Lower leg skin (tissue), 3 donors: ENCODE measurements at regions not wholly inside any gene's neighbourhood (a gene's known extent, or its start where the extent isn't known, plus 50 kb on each side); places are given as distances from the start of the nearest gene placed in this dataset.

Experiments
- CTCF ChIP-seq, 3 donors: fragments of 450-650 bp; IDR thresholded peaks; one replicate each; pipeline ENCODE4 v1.5.1; 2016; ENCODE audit warnings: antibody characterized with exemption in 3 of 3, mild to moderate bottlenecking in 3 of 3, moderate library complexity in 2 of 3
- POLR2A ChIP-seq, 2 donors: fragments of 450-650 bp; IDR thresholded peaks; one replicate each; pipeline ENCODE4 v1.6.1; 2016 to 2017; ENCODE audit warnings: antibody characterized with exemption in 2 of 2, mild to moderate bottlenecking in 1 of 2, moderate library complexity in 1 of 2

DNA sequence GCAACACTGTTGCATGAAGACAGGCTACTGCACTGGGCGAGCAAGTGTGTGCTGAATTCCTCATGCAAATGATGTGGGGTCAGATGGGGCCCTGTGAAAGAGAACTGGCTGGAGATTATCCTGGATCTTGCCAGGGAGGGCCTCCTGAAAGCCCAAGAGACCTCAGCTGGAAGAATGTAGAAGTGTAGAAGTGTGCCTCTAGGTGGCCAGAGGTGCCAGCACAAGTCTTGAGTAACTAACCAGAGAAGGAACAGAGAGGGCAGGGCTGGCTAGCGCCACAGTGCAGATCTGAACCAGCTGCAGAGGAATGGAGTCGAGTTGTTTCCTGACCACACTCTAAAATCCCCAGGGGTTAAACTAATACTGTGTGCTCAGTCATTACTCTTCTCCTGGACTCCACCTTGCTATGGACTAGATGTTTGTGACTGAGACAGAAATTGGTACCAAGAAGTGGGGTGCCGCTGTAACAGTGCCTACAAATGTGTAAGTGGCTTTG is 399.3 kb downstream of the LRATD1 start:
- TF ChIP-seq CTCF (IDR thresholded peaks at IDR 0.05) (no peak), POLR2A (IDR thresholded peaks at IDR 0.05) (no peak)
